HAP-1 (cell line): ENCODE measurements at regions not wholly inside any gene's neighbourhood (a gene's known extent, or its start where the extent isn't known, plus 50 kb on each side); places are given as distances from the start of the nearest gene placed in this dataset.

Experiments used
- DNase-seq, 2 experiments: peaks; one replicate each; pipeline ENCODE4 v3.0.0-alpha.2; 2016 to 2020; ENCODE audit warnings: low spot score in 2 of 2
- H3K27me3 ChIP-seq: fragments of 250-450 bp; sonication (Bioruptor Pico); 2 replicates; pipeline ENCODE4 v1.5.1; 2020; ENCODE audit warnings: low read depth, mild to moderate bottlenecking, moderate library complexity
- H3K36me3 ChIP-seq: fragments of 250-450 bp; sonication (Bioruptor Pico); replicated peaks from 2 replicates; pipeline ENCODE4 v1.5.1; 2020; ENCODE audit warnings: mild to moderate bottlenecking
- H3K4me1 ChIP-seq: fragments of 250-450 bp; sonication (Bioruptor Pico); 2 replicates; pipeline ENCODE4 v1.5.1; 2020; ENCODE audit warnings: mild to moderate bottlenecking
- H3K4me3 ChIP-seq: fragments of 250-450 bp; sonication (Bioruptor Pico); 2 replicates; pipeline ENCODE4 v1.5.1; 2020; ENCODE audit warnings: mild to moderate bottlenecking, moderate library complexity
- H3K9me3 ChIP-seq: fragments of 250-450 bp; sonication (Bioruptor Pico); 2 replicates; pipeline ENCODE4 v1.5.1; 2020; ENCODE audit warnings: mild to moderate bottlenecking, moderate library complexity
- in situ Hi-C: fragments of 300-500 bp; cut with MboI; formaldehyde crosslinking; loops from 3 replicates; pipeline ENCODE4 v1.14.3; 2020; ENCODE audit warnings: low sequenced_read_pairs, inconsistent platforms, mixed read lengths

DNA sequence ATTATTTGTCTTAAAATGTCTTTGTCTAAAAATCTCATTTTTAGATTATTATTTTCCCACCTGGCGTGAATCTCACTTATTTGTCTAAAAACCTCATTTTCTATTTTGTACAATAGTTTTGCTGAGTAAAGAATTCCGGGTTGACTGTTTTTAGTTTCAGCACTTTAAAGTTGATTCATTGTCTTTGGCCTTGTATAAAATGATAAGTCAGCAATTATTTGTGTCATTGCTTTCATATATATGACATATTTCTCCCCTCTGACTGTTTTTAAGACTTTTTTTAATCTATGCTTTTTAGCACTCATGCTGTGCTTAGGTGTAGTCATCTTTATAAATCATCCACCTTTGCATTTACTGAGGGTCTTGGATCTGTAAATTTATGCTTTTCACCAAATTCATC is 92.1 kb upstream of the DOK6 start:
- Histone ChIP-seq H3K4me3 (no peak overlapping the region), H3K36me3 (no peaks in the 10 kb centered on the region), H3K9me3 (no peaks in the 10 kb centered on the region), H3K27me3 (no peaks in the 10 kb centered on the region), H3K4me1 (no peaks in the 10 kb centered on the region)
- in situ Hi-C loops = no loop called here
- DNase-seq = no peak

DNA sequence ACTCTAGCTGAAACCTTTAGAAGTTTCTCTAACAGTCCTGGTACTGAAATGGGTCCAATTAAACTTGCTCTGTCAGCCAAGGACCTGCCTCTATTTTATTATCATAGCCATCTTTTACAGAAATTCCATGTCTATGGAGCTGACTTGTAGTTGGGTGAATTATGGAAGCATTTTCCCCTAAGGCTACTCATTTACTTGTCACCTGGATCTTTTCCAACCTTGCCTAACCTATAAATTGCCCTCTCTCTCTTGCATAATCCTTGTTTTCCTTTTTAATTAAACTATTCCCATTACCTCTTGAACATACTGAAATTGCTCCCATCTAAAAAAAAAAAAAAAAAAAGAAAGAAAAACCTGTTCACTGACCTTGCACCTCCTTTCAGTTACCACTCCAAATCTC is 74.6 kb upstream of the DOK6 start:
- H3K4me1 ChIP-seq = peaks cover 6% of the 10 kb centered on the region
- no peaks in the 10 kb centered on the region for H3K36me3 ChIP-seq
- in situ Hi-C loops = no loop called here
- H3K4me3 ChIP-seq = no peak overlapping the region
- no peaks in the 10 kb centered on the region for H3K9me3 ChIP-seq
- DNase-seq = no peak
- no peaks in the 10 kb centered on the region for H3K27me3 ChIP-seq

DNA sequence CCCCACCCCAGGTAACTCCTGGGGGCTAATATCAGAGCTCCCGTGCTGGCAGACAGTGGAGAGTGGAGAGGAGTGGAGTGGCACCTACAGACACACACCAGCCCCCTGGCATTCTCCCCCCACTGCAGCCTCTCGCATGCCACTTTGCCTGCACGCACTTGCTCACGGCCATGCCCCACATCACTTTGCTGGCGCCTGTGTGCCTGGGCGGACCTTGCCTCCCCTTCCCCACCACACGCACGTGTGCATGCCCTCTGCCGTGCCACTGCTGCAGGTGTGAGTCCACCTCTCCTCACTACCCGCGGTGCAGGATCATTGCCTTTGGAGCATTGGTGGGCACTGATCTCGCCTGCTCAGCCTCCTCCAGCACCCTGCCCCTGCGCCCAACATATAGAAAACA is 72.6 kb upstream of the DOK6 start:
- DNase-seq = no peak
- Histone ChIP-seq H3K27me3 (no peaks in the 10 kb centered on the region), H3K4me3 (no peak overlapping the region), H3K4me1 (peaks cover 6% of the 10 kb centered on the region), H3K36me3 (no peaks in the 10 kb centered on the region), H3K9me3 (no peaks in the 10 kb centered on the region)
- in situ Hi-C loops = no loop called here

DNA sequence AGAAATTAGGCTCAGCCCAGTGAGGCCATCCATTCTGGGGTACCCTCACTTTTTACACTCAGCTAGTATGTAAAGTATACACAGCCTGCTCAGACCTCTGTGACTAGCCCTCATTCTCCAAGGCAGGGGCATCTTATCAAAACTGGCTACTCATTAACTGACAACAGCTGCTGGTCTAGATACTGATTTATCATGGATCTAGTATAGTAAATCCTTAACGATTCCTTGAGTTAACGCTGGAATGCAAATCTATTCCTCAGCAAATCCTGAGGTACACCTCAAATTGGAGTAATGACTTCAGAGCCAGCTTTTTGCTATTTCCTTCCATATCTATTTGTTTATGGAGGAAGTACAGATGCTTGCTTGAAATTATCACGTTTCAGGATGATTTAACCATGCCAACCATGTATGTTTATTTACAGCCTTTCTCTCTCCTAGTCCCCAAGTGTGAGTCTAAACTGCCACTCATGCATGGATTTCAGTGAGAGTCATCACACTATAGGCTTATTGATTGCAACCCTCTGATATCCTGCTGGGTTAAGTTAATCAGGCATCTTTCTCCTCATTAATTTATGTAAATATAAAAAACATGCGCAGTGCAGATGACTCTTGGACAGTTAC is 70.2 kb upstream of the DOK6 start:
- Histone ChIP-seq H3K4me1 (peaks cover 6% of the 10 kb centered on the region), H3K27me3 (no peaks in the 10 kb centered on the region), H3K4me3 (no peak overlapping the region), H3K9me3 (no peaks in the 10 kb centered on the region), H3K36me3 (no peaks in the 10 kb centered on the region)
- DNase-seq = no peak
- in situ Hi-C loops = no loop called here

DNA sequence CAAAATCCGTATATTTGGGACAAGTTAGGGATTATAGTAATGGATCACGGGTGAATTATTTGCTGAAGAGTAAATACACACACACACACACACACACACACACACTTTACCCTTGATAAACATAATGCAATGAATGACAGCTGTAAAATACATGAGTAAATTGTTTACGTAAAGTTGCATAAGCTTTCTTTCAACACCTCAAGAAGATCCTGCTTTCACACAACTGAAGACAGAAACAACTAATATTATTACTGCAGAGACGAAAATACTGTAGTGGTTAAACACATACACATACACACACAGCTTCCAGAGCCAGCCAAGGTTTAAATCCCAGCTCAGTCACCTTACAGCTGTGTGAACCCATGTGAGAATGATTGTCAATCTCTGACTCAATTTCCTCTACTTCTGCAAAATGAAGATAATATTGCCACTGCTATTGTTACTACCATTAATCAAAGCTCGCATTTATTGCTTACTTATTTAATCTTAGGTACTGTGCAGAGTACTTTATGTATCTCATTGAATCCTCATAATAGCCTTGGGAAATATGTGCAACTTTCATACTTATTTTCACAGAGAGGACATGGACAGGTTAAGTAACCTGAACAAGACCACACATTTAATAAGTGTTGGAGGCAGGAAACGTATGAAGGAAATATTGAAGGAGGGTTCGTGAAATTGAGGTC is 50.6 kb upstream of the DOK6 start:
- Histone ChIP-seq H3K4me1 (no peaks in the 10 kb centered on the region), H3K27me3 (no peaks in the 10 kb centered on the region), H3K4me3 (no peak overlapping the region), H3K36me3 (no peaks in the 10 kb centered on the region), H3K9me3 (no peaks in the 10 kb centered on the region)
- DNase-seq = no peak
- in situ Hi-C loops = no loop called here
